Fibroblast of lung (primary cell): ENCODE measurements at regions not wholly inside any gene's neighbourhood (a gene's known extent, or its start where the extent isn't known, plus 50 kb on each side); places are given as distances from the start of the nearest gene placed in this dataset.
A peak's percentile ranks its signal among the peaks of the same experiment; 100 is the strongest.

Experiments
- DNase-seq, 2 donors: peaks; one replicate each; pipeline versions ENCODE4 v3.0.0 to v3.0.0-alpha.2; 2010; ENCODE audit warnings: low read depth in 2 of 2
- H2AFZ ChIP-seq: 2 replicates; pipeline ENCODE4 v1.5.1; 2012; ENCODE audit warnings: low read length, control low read depth, inconsistent platforms
- H3K27ac ChIP-seq: 2 replicates; pipeline ENCODE4 v1.5.1; 2011; ENCODE audit warnings: low read length, control low read depth; ENCODE audit not compliant: insufficient read depth
- H3K27me3 ChIP-seq: 2 replicates; pipeline ENCODE4 v1.5.1; 2011; ENCODE audit warnings: mild to moderate bottlenecking, low read length; ENCODE audit not compliant: control insufficient read depth, insufficient read depth
- H3K36me3 ChIP-seq: 2 replicates; pipeline ENCODE4 v1.5.1; 2011; ENCODE audit warnings: low read length; ENCODE audit not compliant: control insufficient read depth, insufficient read depth
- H3K4me1 ChIP-seq: 2 replicates; pipeline ENCODE4 v1.5.1; 2011; ENCODE audit warnings: low read length; ENCODE audit not compliant: control insufficient read depth, insufficient read depth; ENCODE audit errors: extremely low read depth
- H3K4me2 ChIP-seq: 2 replicates; pipeline ENCODE4 v1.5.1; 2011; ENCODE audit warnings: low read length, control low read depth; ENCODE audit not compliant: insufficient read depth; ENCODE audit errors: extremely low read depth
- H3K4me3 ChIP-seq, 4 experiments: fragments of 200-600 bp in 1 of 4; sonication (generic) in 1 of 4; replicated peaks in 1 of 4; 2 replicates each; pipeline ENCODE4 v1.5.1; 2011 to 2016; ENCODE audit warnings: low read length in 4 of 4, low read depth in 3 of 4, mild to moderate bottlenecking in 3 of 4, control low read depth in 2 of 4, inconsistent platforms in 1 of 4, mixed read lengths in 1 of 4; ENCODE audit not compliant: insufficient read depth in 1 of 4; ENCODE audit errors: control extremely low read depth in 1 of 4
- H3K79me2 ChIP-seq: 2 replicates; pipeline ENCODE4 v1.5.1; 2012; ENCODE audit warnings: mild to moderate bottlenecking, low read length, inconsistent platforms; ENCODE audit not compliant: control insufficient read depth, insufficient read depth
- H3K9ac ChIP-seq: 2 replicates; pipeline ENCODE4 v1.5.1; 2011; ENCODE audit warnings: mild to moderate bottlenecking, low read length, control low read depth; ENCODE audit not compliant: insufficient read depth
- H3K9me3 ChIP-seq: 2 replicates; pipeline ENCODE4 v1.5.1; 2012; ENCODE audit warnings: low read depth, low read length; ENCODE audit not compliant: control insufficient read depth, insufficient read depth
- H4K20me1 ChIP-seq: 2 replicates; pipeline ENCODE4 v1.5.1; 2011; ENCODE audit warnings: low read length; ENCODE audit not compliant: control insufficient read depth, insufficient read depth; ENCODE audit errors: extremely low read depth
- EZH2 ChIP-seq: IDR thresholded peaks from 2 replicates; pipeline ENCODE4 v1.5.1; 2012; ENCODE audit warnings: low read length, control low read depth, mild to moderate bottlenecking; ENCODE audit errors: missing control alignments
- TF ChIP-seq, protein P1 (sequence below), 2 donors: IDR thresholded peaks in 1 of 2; conservative IDR thresholded peaks in 1 of 2; 1 replicate in 1 of 2; 2 replicates in 1 of 2; pipeline ENCODE4 v1.5.1; 2011 to 2012; ENCODE audit warnings: low read length in 2 of 2, control low read depth in 1 of 2, inconsistent platforms in 1 of 2, low read depth in 1 of 2, mild to moderate bottlenecking in 1 of 2

DNA sequence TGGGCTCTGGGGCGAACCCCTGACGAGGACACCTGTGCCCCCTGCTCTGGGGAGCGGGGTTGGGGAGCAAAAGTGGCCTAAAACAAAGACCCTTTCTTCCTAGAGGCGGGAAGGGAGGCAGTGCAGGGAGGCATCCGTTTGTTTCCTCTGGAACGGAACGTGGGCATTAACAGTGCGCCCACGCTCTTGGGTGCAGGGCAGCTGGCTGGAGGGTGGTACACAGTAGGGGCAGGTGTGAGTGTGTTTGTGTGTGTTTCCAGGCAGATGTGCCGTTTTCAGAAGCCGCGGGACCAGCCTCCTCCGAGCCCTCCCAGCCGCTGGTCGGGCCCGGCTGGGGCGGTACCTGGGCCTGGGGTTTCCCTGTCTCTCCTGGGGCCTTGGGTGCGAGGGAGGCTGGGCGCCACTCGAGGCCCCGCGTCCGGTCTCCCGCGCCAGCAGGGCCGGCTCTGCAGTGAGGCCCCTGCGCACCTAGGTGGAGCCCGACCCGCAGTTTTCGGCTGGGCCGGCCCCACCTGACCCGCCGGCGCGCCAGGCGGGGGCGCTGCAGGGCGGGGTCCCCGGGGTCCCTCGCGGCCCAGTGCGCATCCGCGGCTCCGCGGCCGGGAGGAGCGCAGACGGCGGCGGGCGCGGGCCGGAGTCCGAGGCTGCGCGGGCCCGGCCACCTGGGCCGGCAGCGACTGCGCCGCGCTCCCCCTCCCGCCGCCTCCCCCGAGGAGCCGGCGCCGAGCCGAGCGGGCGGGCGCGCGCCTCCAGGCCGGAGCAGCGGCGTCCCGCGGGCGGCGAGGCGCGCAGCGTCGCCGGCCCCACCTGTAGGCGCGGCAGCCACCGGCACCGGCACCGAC, 1252.7 kb downstream of the BRD1 start:
- no peak for TF ChIP-seq EZH2
- TF ChIP-seq, protein P1, sequence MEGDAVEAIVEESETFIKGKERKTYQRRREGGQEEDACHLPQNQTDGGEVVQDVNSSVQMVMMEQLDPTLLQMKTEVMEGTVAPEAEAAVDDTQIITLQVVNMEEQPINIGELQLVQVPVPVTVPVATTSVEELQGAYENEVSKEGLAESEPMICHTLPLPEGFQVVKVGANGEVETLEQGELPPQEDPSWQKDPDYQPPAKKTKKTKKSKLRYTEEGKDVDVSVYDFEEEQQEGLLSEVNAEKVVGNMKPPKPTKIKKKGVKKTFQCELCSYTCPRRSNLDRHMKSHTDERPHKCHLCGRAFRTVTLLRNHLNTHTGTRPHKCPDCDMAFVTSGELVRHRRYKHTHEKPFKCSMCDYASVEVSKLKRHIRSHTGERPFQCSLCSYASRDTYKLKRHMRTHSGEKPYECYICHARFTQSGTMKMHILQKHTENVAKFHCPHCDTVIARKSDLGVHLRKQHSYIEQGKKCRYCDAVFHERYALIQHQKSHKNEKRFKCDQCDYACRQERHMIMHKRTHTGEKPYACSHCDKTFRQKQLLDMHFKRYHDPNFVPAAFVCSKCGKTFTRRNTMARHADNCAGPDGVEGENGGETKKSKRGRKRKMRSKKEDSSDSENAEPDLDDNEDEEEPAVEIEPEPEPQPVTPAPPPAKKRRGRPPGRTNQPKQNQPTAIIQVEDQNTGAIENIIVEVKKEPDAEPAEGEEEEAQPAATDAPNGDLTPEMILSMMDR (conservative IDR thresholded peaks at IDR 0.05 in 1 of 2, IDR thresholded peaks at IDR 0.05 in 1 of 2; ENCODE audit: low read depth in 1 of 2, low read length in 2 of 2) = peak in 1 of 2 donors; percentile 10
- no peaks in the 10 kb centered on the region for H3K4me1 ChIP-seq
- H3K79me2 ChIP-seq = no peaks in the 10 kb centered on the region
- no peaks in the 10 kb centered on the region for H3K36me3 ChIP-seq
- H3K27me3 ChIP-seq = no peaks in the 10 kb centered on the region
- no peaks in the 10 kb centered on the region for H3K9me3 ChIP-seq
- H3K27ac ChIP-seq = no peak overlapping the region
- H3K4me3 ChIP-seq = no peak overlapping the region
- H4K20me1 ChIP-seq = no peaks in the 10 kb centered on the region
- H2AFZ ChIP-seq = no peak overlapping the region
- H3K9ac ChIP-seq = no peak overlapping the region
- peak; percentile 17 to 54 for DNase-seq
- no peak overlapping the region for H3K4me2 ChIP-seq

DNA sequence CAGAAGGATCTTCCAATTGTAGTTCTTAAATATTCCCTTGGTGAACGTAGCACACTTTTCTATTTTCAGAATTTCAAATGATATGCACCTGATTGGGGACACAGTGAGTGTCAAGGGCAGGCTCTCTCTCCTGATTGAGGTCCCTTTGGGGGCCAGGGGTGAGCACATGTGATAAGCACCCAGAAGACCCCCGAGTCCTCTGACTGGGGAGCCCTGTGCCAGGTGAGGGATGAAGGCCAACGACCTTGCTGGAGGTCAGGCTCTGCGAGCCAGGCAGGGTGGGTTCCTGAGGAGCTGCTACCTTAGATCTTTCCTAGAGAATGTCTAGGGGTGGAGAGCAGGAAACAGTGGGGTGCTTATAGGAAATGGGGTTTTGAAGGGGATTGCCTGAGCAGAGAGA, 1253.9 kb downstream of the BRD1 start:
- H3K9ac ChIP-seq = no peak overlapping the region
- H3K79me2 ChIP-seq = no peaks in the 10 kb centered on the region
- H3K9me3 ChIP-seq = no peaks in the 10 kb centered on the region
- no peak for DNase-seq
- no peaks in the 10 kb centered on the region for H3K27me3 ChIP-seq
- TF ChIP-seq EZH2 = no peak
- H3K27ac ChIP-seq = no peak overlapping the region
- H3K36me3 ChIP-seq = no peaks in the 10 kb centered on the region
- H4K20me1 ChIP-seq = no peaks in the 10 kb centered on the region
- no peak overlapping the region for H3K4me3 ChIP-seq
- no peak overlapping the region for H2AFZ ChIP-seq
- no peaks in the 10 kb centered on the region for H3K4me1 ChIP-seq
- no peak overlapping the region for H3K4me2 ChIP-seq

DNA sequence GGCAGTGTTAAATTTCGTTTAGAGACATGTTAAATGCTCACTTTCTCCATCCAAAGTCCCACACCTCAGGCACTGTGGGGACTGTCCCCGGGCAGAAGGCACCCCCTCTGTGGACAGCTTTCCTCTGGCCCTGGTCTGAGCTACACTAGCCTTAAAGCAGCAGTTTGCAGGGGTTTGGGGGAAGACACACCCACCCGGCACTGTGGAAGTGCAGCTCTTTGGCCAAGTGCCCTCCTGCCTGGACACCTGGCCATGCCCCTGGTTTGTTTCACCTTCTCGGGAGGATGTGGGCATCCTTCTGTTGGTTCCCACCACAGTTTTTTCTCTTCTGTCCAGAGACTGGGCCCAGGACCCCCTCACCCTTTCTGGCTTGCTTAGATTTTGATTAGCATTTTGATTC, 1254.7 kb downstream of the BRD1 start:
- TF ChIP-seq EZH2 = no peak
- TF ChIP-seq, protein P1 (conservative IDR thresholded peaks at IDR 0.05 in 1 of 2, IDR thresholded peaks at IDR 0.05 in 1 of 2; ENCODE audit: low read depth in 1 of 2, low read length in 2 of 2) = no peak
- Histone ChIP-seq H3K4me1 (no peaks in the 10 kb centered on the region), H3K27ac (no peak overlapping the region), H3K36me3 (no peaks in the 10 kb centered on the region), H3K27me3 (no peaks in the 10 kb centered on the region), H2AFZ (no peak overlapping the region), H3K4me2 (no peak overlapping the region), H3K4me3 (no peak overlapping the region), H3K9ac (no peak overlapping the region), H3K79me2 (no peaks in the 10 kb centered on the region), H3K9me3 (no peaks in the 10 kb centered on the region), H4K20me1 (no peaks in the 10 kb centered on the region)
- no peak for DNase-seq
